ENCODE measurements at regions not wholly inside any gene's neighbourhood (a gene's known extent, or its start where the extent isn't known, plus 50 kb on each side); places are given as distances from the start of the nearest gene placed in this dataset.
"Not testable (repeated sequence)": the region's sequence is repeated elsewhere in the genome, so short reads cannot be mapped to it uniquely, and the experiment has no call there.

DNA sequence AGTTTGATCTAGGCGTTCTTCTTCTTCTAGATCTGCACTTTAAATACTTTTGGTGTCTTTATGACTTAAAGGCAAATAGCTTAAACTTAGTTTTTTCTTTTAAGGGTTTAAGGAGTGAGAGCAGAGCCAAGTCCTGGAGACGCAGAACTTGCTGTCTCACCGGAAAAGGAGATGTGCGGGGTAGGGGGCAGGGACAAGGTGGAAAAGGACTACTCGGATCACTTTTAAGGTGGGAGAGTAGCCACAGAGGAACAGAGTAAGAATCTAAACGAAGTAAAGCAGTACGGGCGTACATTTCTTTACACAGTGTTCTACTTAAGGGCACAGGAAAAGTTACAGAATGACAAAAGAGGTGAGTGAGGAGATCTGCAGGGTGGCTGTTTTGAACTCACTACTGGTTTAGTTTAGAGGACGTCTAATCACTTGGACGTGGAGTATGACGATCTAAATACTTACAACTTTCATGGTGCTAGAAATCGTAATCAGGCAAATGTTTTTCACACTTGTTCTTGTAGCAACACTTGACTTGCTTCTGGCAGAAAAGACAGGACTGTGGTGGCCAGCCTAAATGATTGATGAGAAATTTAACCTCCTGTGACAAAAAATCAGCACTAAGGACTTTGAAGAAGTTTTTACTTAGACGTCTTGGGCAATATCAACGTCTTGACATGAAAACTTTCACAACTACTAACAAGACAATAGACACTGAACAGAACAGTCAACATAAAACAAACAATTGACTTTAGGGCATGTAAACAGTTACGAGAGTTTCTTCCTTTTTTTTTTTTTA, 127.0 kb downstream of the ART5 start:
- not testable (repeated sequence) for DNase-seq (ENCODE audit: low read depth)

DNA sequence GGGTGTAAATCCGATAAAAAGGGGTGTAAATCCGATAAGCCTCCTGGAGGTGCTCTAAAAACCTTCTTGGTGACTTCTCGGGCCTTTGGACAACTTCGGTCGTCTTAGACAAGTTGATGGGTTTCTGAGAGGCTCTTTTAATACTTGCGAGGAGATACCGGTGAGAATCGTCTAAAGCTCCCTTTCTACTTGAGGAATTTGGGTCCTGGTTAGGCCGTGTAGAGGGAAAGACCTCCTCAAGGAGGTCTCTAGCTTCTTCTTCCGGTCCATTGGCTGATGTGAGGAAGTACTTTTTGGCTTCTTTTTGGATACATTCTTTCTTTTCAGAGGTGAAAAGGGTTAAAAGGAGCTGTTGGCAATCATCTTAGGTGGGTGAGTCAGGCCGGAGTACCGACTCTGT, 128.5 kb downstream of the ART5 start:
- DNase-seq (ENCODE audit: low read depth), result not testable (repeated sequence)

DNA sequence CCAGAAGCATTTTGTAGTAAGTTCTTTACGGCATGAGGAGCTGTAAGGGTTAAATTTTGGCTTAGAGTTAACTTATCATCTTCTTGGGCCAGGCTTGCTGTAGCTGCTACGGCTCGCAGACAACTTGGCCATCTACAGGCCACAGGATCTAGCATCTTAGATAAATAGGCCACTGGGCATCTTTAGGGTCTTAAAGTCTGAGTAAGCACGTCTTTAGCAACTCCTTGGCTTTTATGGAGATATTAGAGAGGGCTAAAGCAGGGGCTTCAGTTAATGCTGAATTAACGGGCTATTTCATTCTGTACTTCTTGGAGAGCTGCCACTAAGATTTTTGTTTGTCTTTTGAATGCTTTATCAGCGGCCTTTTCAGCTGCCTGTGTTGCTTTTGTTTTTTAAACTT, 129.0 kb downstream of the ART5 start:
- not testable (repeated sequence) for DNase-seq (ENCODE audit: low read depth)

DNA sequence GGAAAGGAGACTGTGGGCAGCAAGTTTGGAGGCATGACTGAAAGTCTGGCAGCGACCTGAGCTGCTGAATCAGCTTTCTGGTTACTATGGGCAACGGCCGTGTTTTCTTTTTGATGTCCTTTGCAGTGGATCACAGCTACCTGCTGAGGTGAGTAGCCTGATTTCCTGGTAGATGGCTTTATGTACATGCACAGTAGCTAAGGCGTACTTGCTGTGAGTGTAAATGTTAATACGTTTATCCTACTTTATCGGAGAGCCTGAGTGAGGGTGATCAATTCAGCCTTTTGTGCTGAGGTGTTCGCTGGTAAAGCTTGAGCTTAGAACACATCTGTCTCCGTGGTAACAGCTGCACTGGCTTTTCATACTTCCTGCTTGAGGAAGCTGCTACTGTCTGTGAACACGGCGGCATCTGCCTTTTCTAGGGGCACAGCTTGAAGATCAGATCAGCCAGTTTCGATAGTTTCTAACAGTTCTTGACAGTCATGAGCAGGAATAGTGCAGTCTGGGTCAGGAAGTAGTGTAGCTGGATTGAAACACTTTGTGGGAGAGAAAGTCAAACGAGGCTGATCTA, 129.6 kb downstream of the ART5 start:
- not testable (repeated sequence) for DNase-seq (ENCODE audit: low read depth)

DNA sequence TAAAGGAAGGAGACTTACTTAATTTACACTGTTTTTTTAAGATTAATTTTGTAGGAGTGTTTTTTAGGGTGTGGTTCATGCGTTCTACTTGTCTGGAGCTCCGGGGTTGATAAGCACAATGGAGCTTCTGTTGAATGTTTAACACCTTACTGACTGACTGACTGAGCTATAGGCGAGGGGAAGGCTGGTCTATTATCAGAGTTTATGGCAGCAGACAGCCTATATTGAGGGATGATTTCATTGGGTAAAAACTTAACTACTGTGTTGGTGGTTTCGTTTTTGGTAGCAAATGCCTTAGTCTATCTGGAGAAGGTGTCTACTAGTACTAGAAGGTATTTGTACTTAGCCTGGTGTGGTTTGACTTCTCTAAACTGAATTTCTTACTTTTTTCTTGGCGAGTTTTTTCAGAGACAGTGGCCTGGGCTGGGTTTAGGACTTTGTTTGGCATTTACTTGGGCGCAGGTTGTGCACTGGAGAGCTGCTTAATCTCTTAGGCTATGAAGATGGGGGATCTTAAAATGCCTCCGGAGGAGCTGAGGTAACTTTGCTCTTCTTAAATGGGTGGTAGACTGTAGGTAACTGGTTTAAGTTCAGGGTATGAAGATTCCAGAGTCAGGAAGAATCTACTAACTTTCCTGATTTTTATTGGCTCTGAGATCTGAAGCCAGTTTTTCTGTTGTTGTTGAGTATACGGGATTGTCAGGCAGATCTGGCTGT, 130.2 kb downstream of the ART5 start:
- DNase-seq (ENCODE audit: low read depth), result not testable (repeated sequence)

DNA sequence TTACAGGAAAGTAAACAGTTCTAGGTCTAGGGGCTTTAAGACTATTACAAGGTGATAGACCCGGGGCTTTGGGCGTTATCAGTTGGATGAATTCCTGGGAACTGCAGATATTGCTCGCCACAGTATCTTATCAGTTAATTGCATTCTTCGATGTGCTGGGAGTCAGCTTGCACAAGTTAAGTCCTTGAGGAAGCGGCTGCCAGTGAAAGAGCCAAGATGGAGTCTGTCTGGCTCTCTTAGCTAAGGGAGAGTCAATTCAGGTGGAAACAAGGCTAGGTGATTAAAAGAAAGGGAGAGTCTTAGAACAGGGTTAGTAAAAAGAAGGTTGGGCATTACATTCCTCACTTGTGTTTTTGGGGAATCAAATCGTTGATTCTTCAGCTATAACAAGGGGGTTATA, 130.6 kb upstream of the ZNF195 start:
- not testable (repeated sequence) for DNase-seq (ENCODE audit: low read depth)

DNA sequence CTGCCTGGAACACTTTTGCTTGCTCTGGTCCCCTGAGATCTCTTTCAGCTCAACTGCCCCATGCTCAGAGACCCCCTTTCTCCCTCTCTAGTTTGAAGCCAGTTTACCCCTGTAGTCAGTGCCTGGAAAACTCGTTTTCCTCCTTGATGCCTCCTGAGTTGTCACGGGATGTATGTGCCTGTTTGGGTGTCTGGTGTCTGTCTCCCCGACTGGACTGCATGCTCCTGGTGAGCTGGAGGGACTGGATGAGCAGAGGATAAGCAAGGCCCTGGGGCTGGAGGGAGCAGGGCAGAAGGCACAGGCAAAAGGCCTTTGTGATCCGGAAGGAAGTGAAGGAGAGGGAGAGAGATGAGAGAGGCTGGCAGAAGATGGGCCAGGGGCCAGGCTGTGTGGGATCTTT, 120.3 kb upstream of the ZNF195 start:
- DNase-seq (ENCODE audit: low read depth), result not testable (repeated sequence)

DNA sequence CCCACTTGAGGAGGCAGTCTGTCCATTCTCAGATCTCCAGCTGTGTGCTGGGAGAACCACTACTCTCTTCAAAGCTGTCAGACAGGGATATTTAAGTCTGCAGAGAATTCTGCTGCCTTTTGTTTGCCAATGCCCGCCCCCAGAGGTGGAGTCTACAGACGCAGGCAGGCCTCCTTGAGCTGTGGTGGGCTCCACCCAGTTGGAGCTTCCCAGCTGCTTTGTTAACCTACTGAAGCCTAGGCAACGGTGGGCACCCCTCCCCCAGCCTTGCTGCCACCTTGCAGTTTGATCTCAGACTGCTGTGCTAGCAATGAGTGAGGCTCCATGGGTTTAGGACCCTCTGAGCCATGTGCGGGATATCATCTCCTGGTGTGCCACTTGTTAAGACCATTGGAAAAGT, 119.4 kb upstream of the ZNF195 start:
- not testable (repeated sequence) for DNase-seq (ENCODE audit: low read depth)

DNA sequence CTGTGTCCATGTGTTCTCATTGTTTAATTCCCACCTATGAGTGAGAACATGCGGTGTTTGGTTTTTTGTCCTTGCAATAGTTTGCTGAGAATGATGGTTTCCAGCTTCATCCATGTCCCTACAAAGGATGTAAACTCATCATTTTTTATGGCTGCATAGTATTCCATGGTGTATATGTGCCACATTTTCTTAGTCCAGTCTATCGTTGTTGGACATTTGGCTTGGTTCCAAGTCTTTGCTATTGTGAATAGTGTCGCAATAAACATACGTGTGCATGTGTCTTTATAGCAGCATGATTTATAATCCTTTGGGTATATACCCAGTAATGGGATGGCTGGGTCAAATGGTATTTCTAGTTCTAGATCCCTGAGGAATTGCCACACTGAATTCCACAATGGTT, 114.2 kb upstream of the ZNF195 start:
- DNase-seq (ENCODE audit: low read depth), result not testable (repeated sequence)

DNA sequence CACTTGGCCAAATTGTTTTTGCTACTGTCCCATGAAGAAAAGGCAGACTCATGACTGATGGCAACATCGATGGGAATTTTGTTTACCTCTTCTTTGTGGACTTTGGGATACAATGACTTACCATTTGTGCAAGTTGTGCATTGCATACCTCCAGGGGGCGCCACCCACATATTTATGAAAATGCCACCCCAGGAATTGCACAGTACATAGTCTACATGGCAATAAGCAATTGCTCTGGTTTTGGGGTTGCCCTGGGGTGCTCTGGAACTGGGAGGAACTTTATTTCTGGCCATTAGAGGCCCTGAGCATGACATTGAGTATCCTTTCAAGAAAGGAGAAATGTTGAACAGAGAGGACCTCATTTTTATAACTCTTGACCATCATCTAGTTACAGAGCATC, 109.1 kb upstream of the ZNF195 start:
- DNase-seq (ENCODE audit: low read depth), result not testable (repeated sequence)

DNA sequence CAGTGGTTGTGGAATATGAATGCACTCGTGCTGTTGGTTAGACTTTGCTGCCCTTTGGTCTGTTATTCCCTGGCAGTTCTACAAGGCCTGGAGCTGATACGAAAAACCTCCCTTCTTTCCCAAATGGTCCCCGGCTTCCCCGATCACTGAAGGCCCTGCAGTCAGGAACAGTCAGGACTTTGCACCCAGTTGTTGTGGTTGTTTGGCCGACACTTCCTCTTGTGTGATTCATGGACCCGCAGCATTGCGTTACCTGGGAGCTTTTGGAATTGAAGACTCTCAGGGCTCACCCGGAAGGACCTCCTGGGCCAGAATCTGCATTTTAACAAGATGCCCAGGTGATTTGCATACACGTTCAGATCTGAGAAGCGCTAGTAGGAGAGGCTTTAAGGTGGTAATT, 106.8 kb upstream of the ZNF195 start:
- DNase-seq (ENCODE audit: low read depth), result not testable (repeated sequence)

DNA sequence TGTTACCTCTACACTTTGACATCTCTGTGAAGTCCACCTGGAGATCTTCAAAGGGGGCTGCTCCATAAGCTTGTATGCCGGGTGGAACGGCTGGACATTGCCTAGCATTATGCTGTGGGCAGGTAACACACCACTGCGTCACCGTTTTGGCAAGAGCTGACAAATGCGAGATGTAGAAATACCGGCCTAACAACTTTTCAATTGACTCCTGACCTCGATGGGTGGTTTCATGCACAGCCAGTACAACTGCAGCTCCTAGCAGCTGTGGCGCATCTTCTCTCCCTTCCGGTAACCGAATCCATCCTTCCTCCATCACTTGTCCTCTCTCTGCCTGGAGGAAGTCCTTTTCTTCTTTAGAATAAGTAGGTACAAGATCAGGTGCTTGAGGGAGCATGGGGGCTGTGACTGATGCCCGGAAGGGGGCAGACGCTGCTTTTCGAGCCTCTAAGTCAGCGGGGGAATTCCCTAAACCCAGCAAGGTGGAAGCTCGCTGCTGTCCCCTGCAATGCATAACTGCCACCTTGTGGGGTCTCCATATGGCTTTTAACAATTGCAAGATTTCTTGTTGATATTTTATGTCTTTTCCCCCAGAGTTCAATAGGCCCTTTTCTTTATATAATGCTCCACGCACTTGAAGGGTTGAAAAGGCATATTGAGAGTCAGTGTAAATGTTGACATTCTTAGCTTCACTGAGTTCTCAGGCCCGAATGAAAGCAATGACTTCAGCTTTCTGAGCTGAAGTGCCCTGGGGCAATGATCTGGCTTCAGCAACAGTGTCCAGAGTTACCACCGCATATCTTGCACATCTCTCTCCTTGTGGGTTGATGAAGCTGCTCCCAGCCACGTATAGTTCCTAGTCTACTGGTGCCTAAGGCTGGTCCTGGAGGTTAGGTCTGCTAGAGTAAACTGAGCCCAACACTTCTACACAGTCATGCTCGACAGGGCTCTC, 98.3 kb upstream of the ZNF195 start:
- DNase-seq (ENCODE audit: low read depth), result not testable (repeated sequence)

DNA sequence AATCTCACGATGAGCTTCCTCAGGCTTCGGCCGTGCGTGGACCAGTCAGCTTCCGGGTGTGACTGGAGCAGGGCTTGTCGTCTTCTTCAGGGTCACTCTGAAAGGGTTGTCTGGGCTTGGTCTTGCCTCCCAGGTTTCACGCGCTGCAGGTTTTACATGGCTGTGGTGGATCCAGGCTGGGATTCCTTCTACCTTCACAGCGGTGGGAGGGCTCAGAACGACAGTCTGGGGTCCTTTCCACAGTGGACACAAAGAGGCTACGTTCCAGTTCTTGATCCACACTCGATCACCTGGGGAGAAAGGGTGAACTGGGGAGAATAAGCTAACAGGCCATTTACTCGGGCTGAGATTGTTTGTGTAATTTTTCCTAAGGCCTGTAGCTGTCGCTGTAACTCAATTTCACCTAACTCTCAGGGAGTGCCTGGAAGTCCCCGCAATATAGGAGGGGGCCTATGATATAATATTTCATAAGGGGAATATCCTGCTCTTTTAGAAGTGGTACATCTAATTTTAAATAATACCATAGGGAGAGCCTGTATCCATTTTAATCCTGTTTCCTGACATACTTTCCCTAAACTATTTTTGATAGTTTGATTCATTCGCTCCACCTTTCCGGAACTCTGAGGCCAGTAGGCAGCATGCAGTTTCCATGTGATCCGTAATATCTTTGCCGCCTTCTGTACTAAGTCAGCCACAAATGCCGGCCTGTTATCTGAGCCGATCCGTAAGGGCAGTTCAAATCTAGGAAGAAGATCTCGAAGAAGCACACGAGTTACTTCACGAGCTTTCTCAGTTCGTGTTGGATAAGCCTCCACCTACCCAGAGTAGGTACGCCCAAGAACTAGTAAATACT, 97.4 kb upstream of the ZNF195 start:
- DNase-seq (ENCODE audit: low read depth), result not testable (repeated sequence)

DNA sequence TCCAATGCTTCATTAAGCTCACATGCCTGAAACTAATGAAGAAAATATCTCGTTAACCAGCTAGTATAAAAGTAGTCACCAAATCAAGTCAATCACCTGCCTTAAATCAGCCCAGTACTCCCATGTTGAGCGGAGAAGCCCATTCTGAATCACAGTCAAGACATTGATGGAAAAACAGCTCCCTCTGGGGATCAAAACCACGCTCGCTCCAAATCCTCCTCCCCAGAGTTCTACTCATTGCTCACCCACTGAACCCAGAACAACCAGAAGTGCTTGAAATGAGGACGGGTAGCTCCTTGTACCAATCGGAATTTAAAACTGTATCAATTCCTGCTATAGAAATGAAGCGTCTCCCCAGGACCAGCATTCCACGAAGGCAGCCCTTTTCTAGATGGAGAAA, 90.0 kb upstream of the ZNF195 start:
- not testable (repeated sequence) for DNase-seq (ENCODE audit: low read depth)

DNA sequence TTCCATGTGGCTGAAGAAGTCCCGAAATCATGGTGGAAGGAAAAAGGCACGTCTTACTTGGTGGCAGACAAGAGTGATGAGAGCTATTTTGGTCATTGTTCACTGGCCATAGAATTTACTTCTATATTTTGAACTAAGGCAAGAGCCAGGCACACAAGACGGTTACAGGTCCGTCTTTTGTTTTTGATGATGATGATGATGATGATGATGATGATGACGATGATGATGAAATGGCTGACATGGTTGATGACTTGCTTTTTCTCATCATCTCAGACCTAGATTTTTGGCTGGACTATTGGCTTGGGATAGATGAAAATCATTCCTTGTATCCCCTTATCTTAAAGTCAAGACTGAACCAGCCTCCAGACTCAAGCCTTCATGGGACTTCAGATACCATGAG, 88.7 kb upstream of the ZNF195 start:
- DNase-seq (ENCODE audit: low read depth), result not testable (repeated sequence)

DNA sequence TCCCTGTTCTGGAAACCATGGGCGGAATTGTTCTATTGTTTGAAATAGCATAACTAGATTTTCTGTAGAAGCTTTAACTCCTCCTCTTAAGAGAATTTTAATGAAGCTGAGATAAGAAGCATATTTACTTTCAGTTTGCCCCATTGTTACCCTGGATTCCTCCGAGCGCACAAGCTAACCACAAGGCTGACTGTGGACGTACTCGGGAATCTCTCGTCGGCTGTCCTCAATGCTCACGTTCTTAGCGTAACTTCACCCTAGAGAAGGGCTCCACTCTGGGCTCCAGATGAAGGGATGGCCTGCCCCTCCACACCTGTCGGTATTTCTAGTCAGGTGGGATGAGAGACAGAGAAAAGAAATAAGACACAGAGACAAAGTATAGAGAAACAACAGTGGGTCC, 76.7 kb upstream of the ZNF195 start:
- DNase-seq (ENCODE audit: low read depth), result not testable (repeated sequence)

DNA sequence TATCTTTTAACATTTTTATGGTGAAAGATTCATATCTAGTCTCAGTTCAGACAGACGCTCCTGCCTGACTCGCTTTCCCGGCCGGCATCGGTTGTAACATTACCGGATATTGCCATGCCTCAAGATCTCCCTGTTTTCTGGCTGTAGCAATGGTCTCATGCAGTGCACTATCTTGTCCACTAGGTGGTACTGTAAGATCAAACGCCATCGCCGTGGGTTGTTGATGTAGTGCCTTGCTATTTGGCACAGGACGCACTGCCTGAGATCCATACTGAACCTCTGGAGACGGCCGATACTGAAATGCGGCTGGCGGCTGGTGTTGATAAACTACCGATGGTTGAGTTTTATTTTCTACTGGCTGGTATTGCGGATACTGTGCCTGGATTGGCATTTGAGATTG, 75.9 kb upstream of the ZNF195 start:
- DNase-seq (ENCODE audit: low read depth), result peak; percentile 30

DNA sequence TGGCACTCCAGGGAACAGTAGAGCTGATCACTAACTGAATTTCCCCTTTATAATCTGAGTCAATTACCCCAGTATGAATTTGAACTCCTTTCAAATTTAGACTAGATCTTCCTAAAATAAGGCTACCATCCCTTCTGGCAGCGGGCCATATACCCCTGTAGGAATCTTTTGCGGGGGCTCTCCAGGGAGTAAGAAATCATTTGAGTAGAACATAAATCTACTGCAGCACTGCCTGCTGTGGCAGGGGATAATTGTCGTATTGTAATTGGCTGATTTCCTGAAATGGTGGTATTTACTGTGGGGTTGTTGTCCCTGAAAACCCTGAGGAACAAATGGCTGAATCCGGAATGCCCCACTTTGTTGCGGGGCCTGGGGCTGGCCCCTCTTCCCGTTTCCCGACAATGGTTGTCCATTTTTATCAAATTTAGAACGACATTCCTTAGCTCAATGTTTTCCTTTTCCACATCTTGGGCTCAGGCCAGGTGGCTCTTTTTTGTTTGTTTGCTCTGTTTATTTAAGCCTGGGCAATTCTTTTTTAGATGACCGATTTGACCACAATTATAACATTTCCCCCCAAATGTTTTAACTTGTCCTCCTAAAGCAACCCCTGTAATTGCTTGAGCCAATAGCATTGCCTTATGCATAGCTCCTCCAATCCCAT, 74.8 kb upstream of the ZNF195 start:
- not testable (repeated sequence) for DNase-seq (ENCODE audit: low read depth)

DNA sequence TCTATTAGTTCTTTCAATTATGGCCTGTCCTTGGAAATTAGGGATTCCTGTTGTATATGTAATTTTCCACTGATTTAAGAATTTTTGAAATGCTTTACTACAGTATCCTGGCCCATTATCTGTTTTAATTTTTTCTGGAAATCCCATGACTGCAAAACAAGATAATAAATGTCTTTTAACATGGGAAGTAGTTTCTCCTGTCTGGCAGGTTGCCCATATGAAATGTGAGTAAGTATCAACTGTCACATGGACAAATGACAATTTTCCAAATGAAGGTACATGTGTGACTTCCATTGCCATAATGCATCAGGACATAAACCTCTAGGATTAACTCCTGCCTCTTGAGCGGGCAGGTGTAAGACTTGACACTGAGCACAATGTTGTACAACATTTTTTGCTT, 71.9 kb upstream of the ZNF195 start:
- DNase-seq (ENCODE audit: low read depth), result not testable (repeated sequence)

DNA sequence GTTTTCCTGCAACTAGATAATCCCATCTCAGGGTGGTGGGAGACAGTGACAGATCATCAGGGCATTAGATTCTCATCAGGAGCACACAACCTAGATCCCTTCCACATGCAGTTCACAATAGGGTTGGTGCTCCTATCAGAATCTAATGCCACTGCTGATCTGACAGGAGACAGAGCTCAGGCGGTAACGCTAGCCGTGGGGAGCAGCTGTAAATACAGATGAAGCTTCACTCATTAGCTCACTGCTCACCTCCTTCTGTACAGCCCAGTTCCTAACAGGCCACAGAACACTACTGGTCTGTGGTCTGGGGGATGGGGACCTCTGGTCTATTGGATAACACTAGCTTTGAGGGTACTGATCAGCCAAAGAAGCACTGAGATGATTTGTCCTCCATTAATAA, 66.6 kb upstream of the ZNF195 start:
- not testable (repeated sequence) for DNase-seq (ENCODE audit: low read depth)

Measured in HT1080 (cell line).